Mucosa of rectum (tissue), 2 donors: ENCODE measurements at regions not wholly inside any gene's neighbourhood (a gene's known extent, or its start where the extent isn't known, plus 50 kb on each side); places are given as distances from the start of the nearest gene placed in this dataset.

Experiments used
- H3K27ac ChIP-seq, 2 donors: one replicate each; pipeline ENCODE4 v1.7.0; 2013; ENCODE audit warnings: inconsistent platforms in 2 of 2, low read depth in 2 of 2, low read length in 2 of 2
- H3K27me3 ChIP-seq, 2 donors: one replicate each; pipeline ENCODE4 v1.7.0; 2013; ENCODE audit warnings: low read length in 2 of 2; ENCODE audit not compliant: control insufficient read depth in 2 of 2, insufficient read depth in 2 of 2
- H3K36me3 ChIP-seq, 2 donors: one replicate each; pipeline ENCODE4 v1.7.0; 2013; ENCODE audit warnings: low read length in 2 of 2; ENCODE audit not compliant: control insufficient read depth in 2 of 2, insufficient read depth in 2 of 2
- H3K4me1 ChIP-seq, 2 donors: one replicate each; pipeline ENCODE4 v1.7.0; 2013; ENCODE audit warnings: low read length in 2 of 2, mild to moderate bottlenecking in 1 of 2; ENCODE audit not compliant: control insufficient read depth in 2 of 2, insufficient read depth in 2 of 2
- H3K4me3 ChIP-seq, 2 donors: one replicate each; pipeline ENCODE4 v1.7.0; 2013; ENCODE audit warnings: low read length in 2 of 2
- H3K9ac ChIP-seq, 2 donors: one replicate each; pipeline ENCODE4 v1.7.0; 2013; ENCODE audit warnings: low read length in 2 of 2, low read depth in 1 of 2, mild to moderate bottlenecking in 1 of 2
- H3K9me3 ChIP-seq, 2 donors: one replicate each; pipeline ENCODE4 v1.7.0; 2013; ENCODE audit warnings: low read length in 2 of 2; ENCODE audit not compliant: control insufficient read depth in 2 of 2
- donor health status: healthy.
- donor health status: Normal muscosa, but diverticular disease.

DNA sequence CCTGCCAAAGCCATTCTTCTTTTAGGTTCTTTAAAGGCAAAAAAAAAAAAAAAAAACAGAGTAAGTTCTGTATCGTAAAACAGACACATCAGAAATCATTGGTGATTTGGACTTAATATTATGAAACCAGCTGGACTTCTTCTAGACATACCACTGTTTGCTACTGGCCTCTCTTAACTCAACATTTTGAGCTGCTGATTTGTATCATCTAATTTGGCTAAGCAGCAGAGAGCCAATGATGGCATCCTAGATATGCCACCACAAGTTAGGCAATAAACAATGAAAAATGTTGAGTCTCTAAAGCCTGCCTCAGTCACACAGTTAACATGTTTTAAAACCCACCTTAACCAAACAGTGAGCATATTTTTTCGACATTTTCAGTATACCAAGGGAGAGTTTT is 1034.3 kb upstream of the NXPH2 start:
- no peaks in the 10 kb centered on the region for H3K4me1 ChIP-seq
- no peak overlapping the region for H3K4me3 ChIP-seq
- H3K27ac ChIP-seq: no peak overlapping the region
- no peaks in the 10 kb centered on the region for H3K36me3 ChIP-seq
- no peak overlapping the region for H3K9ac ChIP-seq
- no peaks in the 10 kb centered on the region for H3K27me3 ChIP-seq
- no peaks in the 10 kb centered on the region for H3K9me3 ChIP-seq

DNA sequence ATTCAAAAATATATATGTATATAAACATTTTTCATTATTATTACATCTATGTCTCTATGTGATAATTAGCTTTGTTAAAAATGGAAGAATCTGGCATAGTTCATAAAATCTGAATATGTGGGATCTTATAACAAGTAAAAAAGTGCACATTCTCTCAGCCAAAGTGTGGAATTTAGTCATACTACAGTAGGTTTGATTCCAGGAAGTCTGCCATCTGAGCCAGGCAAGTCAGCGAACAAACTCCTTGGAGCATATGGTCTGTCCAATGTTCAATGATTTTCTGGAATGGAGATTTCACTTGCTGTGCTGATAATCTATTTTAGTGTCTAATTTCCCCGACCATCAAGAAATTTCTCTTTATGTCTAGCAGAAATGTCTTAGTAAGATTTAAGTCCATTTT is 1033.2 kb upstream of the NXPH2 start:
- H3K9ac ChIP-seq: no peak overlapping the region
- no peak overlapping the region for H3K27ac ChIP-seq
- no peak overlapping the region for H3K4me3 ChIP-seq
- H3K27me3 ChIP-seq: no peaks in the 10 kb centered on the region
- H3K9me3 ChIP-seq: no peaks in the 10 kb centered on the region
- H3K4me1 ChIP-seq: no peaks in the 10 kb centered on the region
- no peaks in the 10 kb centered on the region for H3K36me3 ChIP-seq

DNA sequence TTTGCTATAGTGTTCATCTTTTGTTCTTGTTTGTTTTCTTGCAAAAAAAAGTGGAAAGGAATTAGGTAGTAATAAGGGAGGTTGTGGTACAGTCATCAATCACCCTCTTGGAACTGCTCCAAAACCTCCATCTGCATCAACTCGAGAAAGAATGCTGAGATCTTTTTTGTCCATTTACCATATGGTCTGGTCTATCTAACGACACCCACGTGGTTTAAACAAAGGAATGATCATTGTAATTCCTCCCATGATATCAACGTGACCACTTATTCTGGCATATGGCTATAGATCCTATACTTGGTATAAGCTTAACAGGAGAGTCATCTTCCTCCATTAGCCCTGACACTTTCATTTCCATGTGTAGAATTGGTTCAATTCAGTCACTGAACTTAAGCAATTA is 1025.3 kb upstream of the NXPH2 start:
- Histone ChIP-seq H3K9me3 (no peaks in the 10 kb centered on the region), H3K36me3 (no peaks in the 10 kb centered on the region), H3K27ac (no peak overlapping the region), H3K4me1 (no peaks in the 10 kb centered on the region), H3K4me3 (no peak overlapping the region), H3K27me3 (no peaks in the 10 kb centered on the region), H3K9ac (no peak overlapping the region)

DNA sequence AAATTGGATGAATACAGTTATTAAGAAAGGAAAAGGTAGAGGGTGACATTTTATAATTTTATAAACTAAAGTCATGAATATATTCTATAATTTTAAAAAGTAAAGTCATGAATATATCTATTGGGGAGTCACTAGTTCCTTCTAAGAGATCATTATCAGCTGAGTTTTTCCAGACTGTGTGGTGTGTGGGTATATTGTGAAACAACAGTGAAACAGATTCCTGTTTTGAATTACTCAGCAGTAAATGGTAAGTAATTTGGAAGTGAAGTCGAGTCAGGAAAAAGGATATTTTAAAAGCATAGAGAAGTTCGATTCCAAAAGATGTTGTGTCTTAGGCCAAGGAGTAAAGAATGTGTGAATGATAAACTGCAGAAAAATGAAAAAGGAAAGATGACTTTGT is 1018.2 kb upstream of the NXPH2 start:
- H3K4me3 ChIP-seq: no peak overlapping the region
- no peak overlapping the region for H3K9ac ChIP-seq
- H3K27me3 ChIP-seq: no peaks in the 10 kb centered on the region
- H3K27ac ChIP-seq: no peak overlapping the region
- no peaks in the 10 kb centered on the region for H3K4me1 ChIP-seq
- H3K36me3 ChIP-seq: no peaks in the 10 kb centered on the region
- no peaks in the 10 kb centered on the region for H3K9me3 ChIP-seq

DNA sequence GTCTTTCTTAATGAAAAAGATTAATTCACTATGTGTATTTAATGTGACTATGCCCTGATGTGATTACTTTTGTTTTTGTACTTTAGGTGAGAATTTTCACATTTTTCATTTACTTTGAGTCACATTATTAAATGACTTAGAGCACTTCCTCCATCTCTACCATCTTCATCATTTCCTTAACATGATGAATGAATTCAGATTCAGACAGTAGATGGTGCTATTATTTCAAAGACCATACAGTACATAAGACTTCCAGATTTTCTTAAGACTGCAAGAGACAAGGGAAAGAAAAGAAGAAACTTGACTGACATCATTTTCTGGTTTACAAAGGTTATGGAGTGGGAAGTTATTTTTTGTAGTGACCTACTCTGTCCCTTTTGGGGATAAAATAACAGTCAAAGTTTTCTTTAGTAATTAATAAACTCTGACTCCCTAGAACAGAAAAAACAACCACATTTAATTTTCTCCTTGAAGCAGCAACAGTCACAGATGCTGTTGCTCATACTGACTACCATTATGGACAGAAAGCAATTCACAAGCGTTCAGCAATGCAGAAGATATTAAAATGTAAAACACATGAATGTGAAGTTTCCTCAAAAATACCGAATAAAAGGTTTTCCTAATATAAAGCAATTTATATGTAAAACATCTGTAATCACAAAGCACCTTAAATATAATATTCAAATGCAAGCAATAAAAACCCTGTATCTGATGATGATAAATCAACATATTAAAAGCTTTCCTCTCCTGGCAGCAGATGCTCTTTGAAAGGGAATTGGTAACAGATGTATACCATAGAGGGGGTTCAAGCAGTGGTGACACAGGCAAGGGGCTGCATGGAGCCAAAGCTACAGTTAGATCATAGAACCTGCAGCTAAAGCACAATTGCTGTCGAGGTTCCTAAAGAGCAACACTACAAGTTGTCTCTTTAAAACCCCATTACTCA is 1010.9 kb upstream of the NXPH2 start:
- no peaks in the 10 kb centered on the region for H3K27me3 ChIP-seq
- H3K9me3 ChIP-seq: no peaks in the 10 kb centered on the region
- H3K27ac ChIP-seq: no peak overlapping the region
- no peak overlapping the region for H3K9ac ChIP-seq
- no peak overlapping the region for H3K4me3 ChIP-seq
- no peaks in the 10 kb centered on the region for H3K36me3 ChIP-seq
- no peaks in the 10 kb centered on the region for H3K4me1 ChIP-seq

DNA sequence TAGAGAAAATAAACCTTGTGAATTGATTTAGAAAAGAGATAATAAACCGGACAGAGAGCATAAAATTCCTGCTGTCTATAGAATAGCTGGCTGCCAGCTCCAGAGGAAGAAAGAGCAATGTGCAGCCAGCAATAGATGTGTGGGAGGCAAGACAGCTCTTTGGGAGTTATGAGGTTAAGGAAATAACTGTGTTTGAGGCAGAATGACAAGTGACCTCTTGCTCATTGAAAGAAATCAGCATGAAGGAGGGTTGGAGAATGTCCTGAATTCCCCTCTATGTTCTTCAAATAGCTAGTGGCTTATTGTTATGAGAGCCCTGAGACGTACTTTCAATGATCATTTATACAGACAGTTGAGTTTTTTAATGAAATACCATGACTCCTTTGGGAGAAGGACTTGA is 1009.9 kb upstream of the NXPH2 start:
- Histone ChIP-seq H3K9me3 (no peaks in the 10 kb centered on the region), H3K4me1 (no peaks in the 10 kb centered on the region), H3K27ac (no peak overlapping the region), H3K36me3 (no peaks in the 10 kb centered on the region), H3K27me3 (no peaks in the 10 kb centered on the region), H3K4me3 (no peak overlapping the region), H3K9ac (no peak overlapping the region)

DNA sequence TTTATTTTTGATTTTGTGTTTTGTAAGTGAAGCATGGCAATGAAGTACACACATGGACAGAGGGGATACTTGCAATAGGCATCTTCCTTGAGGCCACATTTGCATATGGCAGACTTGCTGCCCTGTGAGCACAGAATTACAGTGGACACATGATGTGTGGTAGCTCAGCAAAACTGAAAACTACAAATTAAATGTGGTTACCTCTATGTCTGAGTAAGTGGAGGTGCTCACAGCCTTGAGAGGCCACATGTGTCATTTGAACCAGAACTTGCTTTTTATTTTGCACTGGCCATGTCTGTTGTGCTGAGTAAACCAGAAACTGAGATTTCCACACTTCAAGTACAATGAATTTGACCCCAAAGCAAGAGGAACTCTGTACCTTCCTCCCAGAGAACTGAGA is 998.5 kb upstream of the NXPH2 start:
- no peak overlapping the region for H3K9ac ChIP-seq
- H3K36me3 ChIP-seq: no peaks in the 10 kb centered on the region
- H3K27ac ChIP-seq: no peak overlapping the region

DNA sequence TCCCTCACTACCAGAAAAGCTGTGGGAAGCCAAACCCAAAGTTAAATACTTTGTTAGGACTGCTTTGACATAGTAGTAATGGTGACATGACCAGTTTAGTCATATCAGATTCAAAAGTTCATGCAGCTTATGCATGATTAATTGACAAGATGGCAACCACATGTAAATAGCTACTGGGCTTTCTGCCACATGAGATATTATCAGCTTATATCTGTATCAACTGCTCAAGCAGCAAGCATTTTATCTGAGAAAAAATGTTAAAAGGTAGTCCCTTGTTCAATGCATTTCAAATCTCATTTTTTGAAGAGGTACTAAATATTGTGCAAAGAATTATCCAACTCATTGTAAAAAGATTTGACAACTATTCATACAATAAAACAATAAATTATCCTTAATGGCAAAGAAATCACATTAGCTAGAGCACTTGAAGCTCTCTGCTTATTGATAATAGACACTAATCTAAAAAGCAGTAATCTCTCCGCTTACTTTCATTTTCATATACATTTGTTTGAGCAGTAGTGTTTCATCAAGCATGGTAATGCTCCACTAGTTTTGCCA is 993.6 kb upstream of the NXPH2 start:
- Histone ChIP-seq H3K9me3 (no peaks in the 10 kb centered on the region), H3K27ac (no peak overlapping the region), H3K4me3 (no peak overlapping the region), H3K36me3 (no peaks in the 10 kb centered on the region), H3K9ac (no peak overlapping the region), H3K27me3 (no peaks in the 10 kb centered on the region), H3K4me1 (no peaks in the 10 kb centered on the region)

More for the DNA sequence above, 998.5 kb upstream of the NXPH2 start:
- no peak overlapping the region for H3K4me3 ChIP-seq
- H3K27me3 ChIP-seq: no peaks in the 10 kb centered on the region
- H3K9me3 ChIP-seq: no peaks in the 10 kb centered on the region
- H3K4me1 ChIP-seq: no peaks in the 10 kb centered on the region

DNA sequence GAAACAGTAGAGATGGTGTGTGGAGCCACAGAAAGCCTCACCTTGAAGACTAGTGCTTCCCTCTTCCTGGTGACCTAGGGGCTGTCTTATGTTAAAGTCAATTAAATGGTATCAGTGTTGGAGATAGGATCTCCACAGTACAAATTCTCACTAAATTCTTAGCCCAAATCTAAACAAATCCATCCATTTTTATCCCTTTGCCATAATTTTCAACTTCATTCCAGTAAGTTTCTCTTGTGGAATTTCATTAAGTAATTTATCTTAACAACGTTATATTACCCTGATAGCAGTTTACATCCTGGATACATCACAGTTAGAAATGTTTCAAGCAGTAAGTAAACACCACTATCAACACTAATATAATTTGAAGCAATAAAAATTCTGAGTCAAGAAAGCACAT is 989.4 kb upstream of the NXPH2 start:
- no peak overlapping the region for H3K9ac ChIP-seq
- no peaks in the 10 kb centered on the region for H3K4me1 ChIP-seq
- H3K9me3 ChIP-seq: no peaks in the 10 kb centered on the region
- no peaks in the 10 kb centered on the region for H3K36me3 ChIP-seq
- H3K27ac ChIP-seq: no peak overlapping the region
- H3K27me3 ChIP-seq: no peaks in the 10 kb centered on the region
- H3K4me3 ChIP-seq: no peak overlapping the region

DNA sequence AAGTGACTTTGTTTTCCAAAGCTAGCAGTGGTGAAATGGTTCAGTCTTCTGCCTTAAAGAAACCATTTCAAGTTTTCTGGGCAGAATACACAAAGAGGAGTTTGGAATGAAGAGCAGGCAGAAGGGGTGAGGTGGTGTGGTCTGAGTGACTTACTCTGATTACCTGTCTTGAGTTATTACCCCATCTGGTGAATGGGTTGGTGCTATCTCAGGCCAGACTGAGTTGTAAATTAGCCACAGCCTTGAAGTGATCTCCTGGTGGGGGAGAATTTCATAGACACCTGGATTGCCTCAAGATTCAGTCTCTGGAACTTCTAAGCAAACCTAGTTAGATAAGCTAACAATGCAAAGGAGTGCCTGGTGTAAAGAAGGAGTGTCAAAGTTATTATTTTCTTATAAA is 983.5 kb upstream of the NXPH2 start:
- no peaks in the 10 kb centered on the region for H3K4me1 ChIP-seq
- no peaks in the 10 kb centered on the region for H3K36me3 ChIP-seq
- H3K27ac ChIP-seq: no peak overlapping the region
- H3K9ac ChIP-seq: no peak overlapping the region
- no peak overlapping the region for H3K4me3 ChIP-seq
- no peaks in the 10 kb centered on the region for H3K9me3 ChIP-seq
- H3K27me3 ChIP-seq: no peaks in the 10 kb centered on the region
